IMR-90 (cell line): ENCODE measurements at regions not wholly inside any gene's neighbourhood (a gene's known extent, or its start where the extent isn't known, plus 50 kb on each side); places are given as distances from the start of the nearest gene placed in this dataset.

ENCODE experiments used
- CTCF ChIP-seq: conservative IDR thresholded peaks from 2 replicates; pipeline ENCODE4 v1.5.1; 2012; ENCODE audit warnings: mild to moderate bottlenecking, low read depth, low read length, improper control_type of control experiment
- ELK1 ChIP-seq: fragments of 150-350 bp; IDR thresholded peaks from 2 replicates; pipeline ENCODE4 v1.6.1; 2016; ENCODE audit warnings: low read depth, mild to moderate bottlenecking, low read length, moderate library complexity, borderline replicate concordance
- NFE2L2 ChIP-seq: fragments of 150-350 bp; IDR thresholded peaks from 2 replicates; pipeline ENCODE4 v1.6.1; 2016; ENCODE audit warnings: low read depth, mild to moderate bottlenecking, low read length
- RFX5 ChIP-seq: IDR thresholded peaks from 2 replicates; pipeline ENCODE4 v1.8.0; 2012; ENCODE audit warnings: low read depth, mild to moderate bottlenecking, low read length, moderate library complexity
- USF2 ChIP-seq: fragments of 150-350 bp; IDR thresholded peaks from 2 replicates; pipeline ENCODE4 v1.6.1; 2017; ENCODE audit warnings: mild to moderate bottlenecking, antibody characterized with exemption, low read length, low read depth

- no peak for TF ChIP-seq CTCF
- no peak for TF ChIP-seq RFX5
- no peak for TF ChIP-seq ELK1
- no peak for TF ChIP-seq NFE2L2
- TF ChIP-seq USF2: peak; percentile 39; the same call in 1 of the 2 replicates
Observed at GRCh38 chr15:81981908-81982307, 63.9 kb downstream of the MEX3B start.
